GM12865 (cell line): ENCODE measurements at regions not wholly inside any gene's neighbourhood (a gene's known extent, or its start where the extent isn't known, plus 50 kb on each side); places are given as distances from the start of the nearest gene placed in this dataset.

Experiments
- DNase-seq: peaks from one replicate; pipeline ENCODE4 v3.0.0; 2010; ENCODE audit warnings: low read depth
- H3K4me3 ChIP-seq: 2 replicates; pipeline ENCODE4 v1.5.1; 2011; ENCODE audit warnings: mild to moderate bottlenecking, low read depth, low read length, control low read depth
- TF ChIP-seq, protein P1 (sequence below): IDR thresholded peaks from 2 replicates; pipeline ENCODE4 v1.5.1; 2011; ENCODE audit warnings: low read length, control low read depth, low read depth, inconsistent platforms; ENCODE audit not compliant: insufficient read depth; ENCODE audit errors: missing control alignments

DNA sequence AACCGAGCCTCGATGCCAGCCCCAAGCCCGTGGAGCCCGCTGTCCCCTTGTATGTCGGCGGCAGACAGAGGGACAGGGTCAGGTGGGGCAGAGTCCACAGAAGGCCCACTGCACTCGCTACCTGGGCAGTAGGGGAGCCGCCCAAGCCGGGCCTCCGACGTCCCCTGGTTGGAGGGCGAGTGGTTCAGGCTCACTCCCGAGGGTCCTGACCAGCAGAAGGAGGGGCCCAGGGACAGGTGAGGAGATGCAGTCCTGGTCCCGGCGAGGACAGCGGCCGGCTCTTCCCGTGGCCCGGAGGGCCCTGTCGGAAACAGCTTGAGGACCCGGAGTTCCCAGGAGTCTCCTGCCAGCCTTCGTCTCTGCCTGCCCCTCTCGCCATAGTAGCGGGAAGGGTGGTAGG is 216.7 kb upstream of the SFSWAP start:
- TF ChIP-seq, protein P1, sequence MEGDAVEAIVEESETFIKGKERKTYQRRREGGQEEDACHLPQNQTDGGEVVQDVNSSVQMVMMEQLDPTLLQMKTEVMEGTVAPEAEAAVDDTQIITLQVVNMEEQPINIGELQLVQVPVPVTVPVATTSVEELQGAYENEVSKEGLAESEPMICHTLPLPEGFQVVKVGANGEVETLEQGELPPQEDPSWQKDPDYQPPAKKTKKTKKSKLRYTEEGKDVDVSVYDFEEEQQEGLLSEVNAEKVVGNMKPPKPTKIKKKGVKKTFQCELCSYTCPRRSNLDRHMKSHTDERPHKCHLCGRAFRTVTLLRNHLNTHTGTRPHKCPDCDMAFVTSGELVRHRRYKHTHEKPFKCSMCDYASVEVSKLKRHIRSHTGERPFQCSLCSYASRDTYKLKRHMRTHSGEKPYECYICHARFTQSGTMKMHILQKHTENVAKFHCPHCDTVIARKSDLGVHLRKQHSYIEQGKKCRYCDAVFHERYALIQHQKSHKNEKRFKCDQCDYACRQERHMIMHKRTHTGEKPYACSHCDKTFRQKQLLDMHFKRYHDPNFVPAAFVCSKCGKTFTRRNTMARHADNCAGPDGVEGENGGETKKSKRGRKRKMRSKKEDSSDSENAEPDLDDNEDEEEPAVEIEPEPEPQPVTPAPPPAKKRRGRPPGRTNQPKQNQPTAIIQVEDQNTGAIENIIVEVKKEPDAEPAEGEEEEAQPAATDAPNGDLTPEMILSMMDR: no peak
- DNase-seq: no peak
- no peak overlapping the region for H3K4me3 ChIP-seq

DNA sequence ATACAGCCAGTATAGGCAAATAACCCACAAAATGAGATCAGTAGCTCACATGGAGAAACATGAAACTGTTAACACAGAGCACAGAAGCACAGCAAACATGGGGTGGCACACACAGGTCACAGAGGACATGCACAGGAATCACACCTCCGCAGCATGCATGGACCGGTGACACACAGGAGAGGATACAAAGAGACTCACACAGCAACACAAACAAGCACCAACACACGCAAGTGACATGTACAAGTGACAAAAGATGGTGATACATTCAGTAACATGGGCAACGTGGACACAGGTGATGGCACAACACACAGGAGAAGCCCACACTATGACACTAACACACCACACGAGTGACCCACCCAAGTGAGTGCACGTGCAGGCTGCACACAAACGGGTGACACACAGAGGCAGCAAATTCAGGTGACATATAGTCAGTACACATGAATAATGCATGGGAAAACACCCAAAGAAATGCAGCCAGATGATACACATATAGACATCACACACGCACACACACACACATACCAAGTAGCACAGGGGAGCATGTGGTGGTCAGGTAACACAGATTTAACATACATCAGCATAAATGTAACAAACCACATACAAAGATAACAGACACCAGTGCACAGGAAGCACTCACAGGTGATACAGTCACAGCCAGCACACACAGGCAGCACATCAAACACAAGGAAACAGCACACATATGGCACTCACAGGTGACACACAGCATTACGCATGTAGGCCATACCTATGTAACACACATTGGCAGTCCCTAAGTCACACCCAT is 216.0 kb upstream of the SFSWAP start:
- TF ChIP-seq, protein P1: no peak

GRCh38 chr12:131497966-131498365 is 212.9 kb upstream of the SFSWAP start:
- TF ChIP-seq, protein P1: no peak
- no peak for DNase-seq
- no peak overlapping the region for H3K4me3 ChIP-seq

More for the DNA sequence above, 216.0 kb upstream of the SFSWAP start:
- no peak overlapping the region for H3K4me3 ChIP-seq
- DNase-seq: no peak

DNA sequence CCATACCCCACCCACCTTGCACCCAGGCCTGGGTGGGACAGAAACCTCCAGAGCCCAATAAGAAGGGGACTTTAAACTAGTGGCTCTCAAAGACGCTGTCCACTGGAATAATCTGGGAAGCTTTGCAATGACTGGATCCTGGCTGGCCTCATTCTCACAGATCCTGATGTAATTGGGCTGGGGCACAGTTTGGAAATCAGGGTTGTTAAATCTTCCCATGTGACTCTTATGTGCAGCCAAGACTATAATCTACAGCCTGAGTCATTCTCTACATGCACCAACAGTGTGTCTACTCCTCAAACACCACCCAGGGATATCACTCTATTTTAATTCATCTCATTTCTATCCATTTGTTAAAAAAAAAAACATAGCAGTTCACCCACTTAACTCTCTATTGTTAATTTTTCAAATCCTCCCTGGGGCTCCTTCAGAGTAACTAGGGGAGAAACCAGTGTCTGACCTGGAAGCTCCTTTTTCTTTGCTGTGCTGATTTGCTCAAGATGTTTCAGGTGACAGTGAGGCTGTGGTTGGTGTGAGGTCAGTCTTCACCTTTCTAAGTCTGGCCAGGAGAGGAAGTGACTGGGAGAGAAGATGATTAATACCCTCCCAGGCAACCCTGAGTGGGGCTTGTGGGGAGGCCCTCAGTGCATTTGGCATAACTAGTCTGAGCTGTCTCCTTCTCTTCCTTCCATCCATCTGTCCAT is 211.6 kb upstream of the SFSWAP start:
- TF ChIP-seq, protein P1: no peak
- no peak for DNase-seq
- H3K4me3 ChIP-seq: no peak overlapping the region

DNA sequence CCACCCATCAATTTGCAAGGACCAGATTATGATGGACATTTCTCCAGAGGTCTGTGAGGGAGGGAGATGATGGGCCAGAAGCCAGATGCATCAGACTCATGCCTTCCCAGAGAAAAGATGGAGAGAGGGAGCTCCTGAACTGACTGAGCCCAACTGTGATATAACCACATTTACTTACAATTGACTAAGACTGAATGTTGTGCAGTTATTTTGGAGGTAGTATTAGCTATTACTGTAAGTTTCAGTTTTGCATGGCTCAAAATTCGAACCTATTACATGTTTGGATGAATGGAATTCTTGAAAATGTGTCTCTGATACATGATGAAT is 211.1 kb upstream of the SFSWAP start:
- TF ChIP-seq, protein P1: no peak

GRCh38 chr12:131500564-131500963 is 210.3 kb upstream of the SFSWAP start:
- H3K4me3 ChIP-seq: no peak overlapping the region
- TF ChIP-seq, protein P1: no peak
- DNase-seq: no peak

More for the DNA sequence above, 211.1 kb upstream of the SFSWAP start:
- no peak for DNase-seq
- no peak overlapping the region for H3K4me3 ChIP-seq
